HL-60 (cell line): ENCODE measurements at regions not wholly inside any gene's neighbourhood (a gene's known extent, or its start where the extent isn't known, plus 50 kb on each side); places are given as distances from the start of the nearest gene placed in this dataset.

Experiments used
- DNase-seq, 2 experiments: peaks; one replicate each; pipeline ENCODE4 v3.0.0-alpha.2; 2010 to 2020; ENCODE audit warnings: low read depth in 1 of 2, low spot score in 1 of 2
- H3K27ac ChIP-seq: fragments of 250-450 bp; sonication (Bioruptor Pico); replicated peaks from 2 replicates; pipeline ENCODE4 v1.5.1; 2020; ENCODE audit warnings: mild to moderate bottlenecking, moderate library complexity
- H3K27me3 ChIP-seq: fragments of 250-450 bp; sonication (Bioruptor Pico); 2 replicates; pipeline ENCODE4 v1.5.1; 2021; ENCODE audit warnings: mild to moderate bottlenecking, moderate library complexity; ENCODE audit not compliant: insufficient read depth, poor library complexity, severe bottlenecking
- H3K4me3 ChIP-seq: replicated peaks from 2 replicates; pipeline ENCODE4 v1.5.1; 2011; ENCODE audit warnings: mild to moderate bottlenecking, control low read depth, low read length; ENCODE audit not compliant: insufficient read depth
- CTCF ChIP-seq: IDR thresholded peaks from one replicate; pipeline ENCODE4 v1.5.1; 2011; ENCODE audit warnings: low read length, control low read depth, inconsistent platforms; ENCODE audit not compliant: insufficient read depth
- GABPA ChIP-seq: IDR thresholded peaks from 2 replicates; pipeline ENCODE4 v1.6.1; 2012; ENCODE audit warnings: low read depth
- POLR2AphosphoS5 ChIP-seq: IDR thresholded peaks from 2 replicates; pipeline ENCODE4 v1.6.1; 2012; ENCODE audit warnings: low read depth
- REST ChIP-seq: IDR thresholded peaks from 2 replicates; pipeline ENCODE4 v1.6.1; 2012; ENCODE audit warnings: low read depth; ENCODE audit not compliant: insufficient replicate concordance
- SPI1 ChIP-seq: IDR thresholded peaks from 2 replicates; pipeline ENCODE4 v1.6.1; 2012; ENCODE audit warnings: low read depth, mild to moderate bottlenecking, borderline replicate concordance

GRCh38 chr14:37848985-37849621, 253.7 kb downstream of the TTC6 start:
- DNase-seq: no peak
- Histone ChIP-seq H3K4me3 (no peak overlapping the region), H3K27ac (no peak overlapping the region), H3K27me3 (no peaks in the 10 kb centered on the region)
- TF ChIP-seq REST (no peak), POLR2AphosphoS5 (no peak), CTCF (no peak), SPI1 (no peak), GABPA (no peak)

- no peak for TF ChIP-seq CTCF
- TF ChIP-seq POLR2AphosphoS5: no peak
- TF ChIP-seq REST: no peak
- no peak for TF ChIP-seq SPI1
- TF ChIP-seq GABPA: no peak
- H3K4me3 ChIP-seq: no peak overlapping the region
- no peaks in the 10 kb centered on the region for H3K27me3 ChIP-seq
- H3K27ac ChIP-seq: no peak overlapping the region
- no peak for DNase-seq
Observed at GRCh38 chr14:37851054-37851453, 255.6 kb downstream of the TTC6 start.

GRCh38 chr14:37855871-37856270, 260.4 kb downstream of the TTC6 start:
- TF ChIP-seq CTCF (no peak), SPI1 (no peak), POLR2AphosphoS5 (no peak), REST (no peak), GABPA (no peak)
- Histone ChIP-seq H3K27ac (no peak overlapping the region), H3K4me3 (no peak overlapping the region), H3K27me3 (no peaks in the 10 kb centered on the region)
- no peak for DNase-seq
